HepG2 (cell line): ENCODE measurements at regions not wholly inside any gene's neighbourhood (a gene's known extent, or its start where the extent isn't known, plus 50 kb on each side); places are given as distances from the start of the nearest gene placed in this dataset.

Experiments used
- ATF1 ChIP-seq: IDR thresholded peaks from 2 replicates; pipeline ENCODE4 v1.6.1; 2016; ENCODE audit warnings: mild to moderate bottlenecking, control low read depth
- GFI1 ChIP-seq: sonication (generic); formaldehyde crosslinking; IDR thresholded peaks from 2 replicates; pipeline ENCODE4 v1.5.0; 2020; ENCODE audit warnings: missing genetic modification reagents, mild to moderate bottlenecking, borderline replicate concordance
- NFAT5 ChIP-seq: sonication (generic); formaldehyde crosslinking; IDR thresholded peaks from 2 replicates; pipeline ENCODE4 v1.4.0; 2020; ENCODE audit warnings: missing genetic modification reagents
- PAWR ChIP-seq: sonication (generic); formaldehyde crosslinking; IDR thresholded peaks from 2 replicates; pipeline ENCODE4 v1.4.0; 2020; ENCODE audit warnings: missing genetic modification reagents, mild to moderate bottlenecking, borderline replicate concordance
- TEF ChIP-seq: sonication (generic); formaldehyde crosslinking; IDR thresholded peaks from 2 replicates; pipeline ENCODE4 v1.5.0; 2020; ENCODE audit warnings: missing genetic modification reagents
- ZBTB40 ChIP-seq, 2 experiments: fragments of 450-650 bp in 1 of 2; sonication (generic) in 1 of 2; formaldehyde crosslinking in 1 of 2; IDR thresholded peaks; 2 replicates each; pipeline versions ENCODE4 v1.6.1 to v1.8.0; 2016 to 2022; ENCODE audit warnings: antibody characterized with exemption in 1 of 2, mild to moderate bottlenecking in 1 of 2, missing genetic modification reagents in 1 of 2
- ZNF280D ChIP-seq: sonication (generic); formaldehyde crosslinking; IDR thresholded peaks from 2 replicates; pipeline ENCODE4 v1.5.1; 2020; ENCODE audit warnings: mild to moderate bottlenecking, missing genetic modification reagents
- ZNF772 ChIP-seq: sonication (generic); formaldehyde crosslinking; IDR thresholded peaks from 2 replicates; pipeline ENCODE4 v1.5.0; 2020; ENCODE audit warnings: mild to moderate bottlenecking, missing genetic modification reagents

- TF ChIP-seq NFAT5 (CRISPR knock-in tag) (peak; percentile 99), GFI1 (CRISPR knock-in tag) (0 out of 2 replicates have a peak, but pooled peaks have one; percentile 22), ZNF772 (CRISPR knock-in tag) (peak; percentile 96), PAWR (CRISPR knock-in tag) (no peak), TEF (peak; percentile 93), ZNF280D (CRISPR knock-in tag) (peak; percentile 84; the same call in 1 of the 2 replicates), ZBTB40 (IDR thresholded peaks at IDR 0.05) (no peak), ZBTB40 (CRISPR knock-in tag; IDR thresholded peaks at IDR 0.05) (peak; percentile 96), ATF1 (CRISPR knock-in tag) (no peak)
These were observed 65.1 kb upstream of the HES1 start (continued) for GRCh38 chr3:194070634-194071409.
